Activated T-cell treated with anti-CD3 and anti-CD28 coated beads, Interleukin-2, amount 50 U/mL, for 72 hours (primary cell): ENCODE measurements at regions not wholly inside any gene's neighbourhood (a gene's known extent, or its start where the extent isn't known, plus 50 kb on each side); places are given as distances from the start of the nearest gene placed in this dataset.

Experiments
- ATAC-seq, 2 donors: fragments of 150-1000 bp; cut with Tn5 transposase; replicated peaks in 1 of 2; 2 replicates each; pipeline ENCODE4 v1.10.0; 2021; ENCODE audit warnings: moderate library complexity in 2 of 2, mild to moderate bottlenecking in 1 of 2
- DNase-seq, 2 donors: peaks; one replicate each; pipeline ENCODE4 v3.0.0; 2021 to 2022; ENCODE audit warnings: mixed read lengths in 1 of 2
- H3K27ac Mint-ChIP-seq: one replicate; pipeline ENCODE4 v1.8.0; 2022; ENCODE audit warnings: mild to moderate bottlenecking, moderate library complexity, mixed read lengths
- H3K27me3 Mint-ChIP-seq: one replicate; pipeline ENCODE4 v1.8.0; 2022; ENCODE audit warnings: low read depth, mixed read lengths
- H3K36me3 Mint-ChIP-seq, 2 donors: one replicate each; pipeline ENCODE4 v1.8.0; 2022; ENCODE audit warnings: mixed read lengths in 2 of 2, mild to moderate bottlenecking in 1 of 2; ENCODE audit not compliant: insufficient read depth in 2 of 2
- H3K4me1 Mint-ChIP-seq: one replicate; pipeline ENCODE4 v1.8.0; 2022; ENCODE audit warnings: low read depth, mixed read lengths
- H3K4me3 Mint-ChIP-seq, 2 donors: one replicate each; pipeline ENCODE4 v1.8.0; 2022; ENCODE audit warnings: mild to moderate bottlenecking in 2 of 2, mixed read lengths in 2 of 2, moderate library complexity in 2 of 2
- H3K9me3 Mint-ChIP-seq, 2 donors: one replicate each; pipeline ENCODE4 v1.8.0; 2022; ENCODE audit warnings: mixed read lengths in 2 of 2

DNA sequence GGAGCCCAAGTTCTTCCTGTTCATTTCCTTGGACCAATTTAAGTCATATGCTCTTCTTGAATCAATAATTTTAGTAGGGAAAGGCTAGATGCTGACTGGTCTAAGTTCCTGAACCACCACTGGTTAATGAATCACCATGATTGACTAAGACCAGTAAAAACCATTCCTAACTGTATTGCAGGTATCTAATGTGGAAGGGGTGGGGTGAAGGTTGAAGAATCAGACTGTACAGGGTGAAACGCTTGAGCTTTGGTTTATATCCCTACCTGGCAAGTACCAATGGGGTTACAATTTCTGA, 100.1 kb downstream of the DYRK2 start:
- Mint-ChIP-seq H3K27ac (no peak overlapping the region), H3K4me1 (no peaks in the 10 kb centered on the region), H3K36me3 (no peaks in the 10 kb centered on the region), H3K4me3 (no peak overlapping the region), H3K27me3 (no peaks in the 10 kb centered on the region), H3K9me3 (peaks cover 1 to 6% of the 10 kb centered on the region in 2 donors)
- ATAC-seq, result no peak
- DNase-seq, result no peak

GRCh38 chr12:67750513-67751183, 102.1 kb downstream of the DYRK2 start:
- H3K36me3 Mint-ChIP-seq, result no peaks in the 10 kb centered on the region
- DNase-seq (no peak), ATAC-seq (no peak)
- no peak overlapping the region for H3K27ac Mint-ChIP-seq
- H3K4me1 Mint-ChIP-seq, result peaks cover 9% of the 10 kb centered on the region
- H3K27me3 Mint-ChIP-seq, result no peaks in the 10 kb centered on the region
- peaks cover 1 to 6% of the 10 kb centered on the region in 2 donors for H3K9me3 Mint-ChIP-seq
- no peak overlapping the region for H3K4me3 Mint-ChIP-seq

DNA sequence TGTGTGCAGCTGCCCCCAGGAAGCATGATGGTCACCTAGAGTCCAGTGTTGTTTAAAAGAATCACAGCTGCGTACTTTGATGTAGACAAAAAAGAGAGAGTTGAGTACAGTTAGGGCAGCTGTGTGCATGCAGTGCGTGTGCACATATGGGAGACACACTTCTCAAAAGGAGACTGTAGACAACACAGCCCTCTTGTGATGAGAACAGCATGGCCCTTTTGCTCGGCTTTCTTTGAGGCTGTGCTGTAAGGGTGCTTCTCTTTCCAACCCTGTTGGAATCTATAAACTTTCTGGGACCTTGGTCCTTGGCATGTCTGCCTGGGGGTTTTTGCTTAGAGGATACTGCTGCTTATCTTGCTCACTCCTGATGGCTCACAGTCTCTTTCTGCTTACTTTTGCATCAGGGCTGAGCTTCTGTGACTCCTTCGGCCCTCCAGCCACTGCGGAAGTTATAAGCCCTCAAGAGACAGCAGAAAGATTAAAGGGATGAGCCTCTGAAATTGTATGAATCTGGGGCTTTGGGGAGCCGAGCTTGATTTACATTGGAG, 102.9 kb downstream of the DYRK2 start:
- ATAC-seq (no peak), DNase-seq (no peak)
- no peak overlapping the region for H3K27ac Mint-ChIP-seq
- no peaks in the 10 kb centered on the region for H3K27me3 Mint-ChIP-seq
- peaks cover 1 to 3% of the 10 kb centered on the region in 2 donors for H3K9me3 Mint-ChIP-seq
- H3K36me3 Mint-ChIP-seq, result no peaks in the 10 kb centered on the region
- peaks cover 17% of the 10 kb centered on the region for H3K4me1 Mint-ChIP-seq
- no peak overlapping the region for H3K4me3 Mint-ChIP-seq

- no peaks in the 10 kb centered on the region for H3K27me3 Mint-ChIP-seq
- DNase-seq (no peak), ATAC-seq (no peak)
- peaks cover 1 to 3% of the 10 kb centered on the region in 2 donors for H3K9me3 Mint-ChIP-seq
- H3K4me1 Mint-ChIP-seq, result peaks cover 19% of the 10 kb centered on the region
- H3K36me3 Mint-ChIP-seq, result peaks cover 0 to under 1% of the 10 kb centered on the region in 2 donors
- H3K4me3 Mint-ChIP-seq, result no peak overlapping the region
- no peak overlapping the region for H3K27ac Mint-ChIP-seq
These were observed 103.7 kb downstream of the DYRK2 start for GRCh38 chr12:67752226-67752732.

DNA sequence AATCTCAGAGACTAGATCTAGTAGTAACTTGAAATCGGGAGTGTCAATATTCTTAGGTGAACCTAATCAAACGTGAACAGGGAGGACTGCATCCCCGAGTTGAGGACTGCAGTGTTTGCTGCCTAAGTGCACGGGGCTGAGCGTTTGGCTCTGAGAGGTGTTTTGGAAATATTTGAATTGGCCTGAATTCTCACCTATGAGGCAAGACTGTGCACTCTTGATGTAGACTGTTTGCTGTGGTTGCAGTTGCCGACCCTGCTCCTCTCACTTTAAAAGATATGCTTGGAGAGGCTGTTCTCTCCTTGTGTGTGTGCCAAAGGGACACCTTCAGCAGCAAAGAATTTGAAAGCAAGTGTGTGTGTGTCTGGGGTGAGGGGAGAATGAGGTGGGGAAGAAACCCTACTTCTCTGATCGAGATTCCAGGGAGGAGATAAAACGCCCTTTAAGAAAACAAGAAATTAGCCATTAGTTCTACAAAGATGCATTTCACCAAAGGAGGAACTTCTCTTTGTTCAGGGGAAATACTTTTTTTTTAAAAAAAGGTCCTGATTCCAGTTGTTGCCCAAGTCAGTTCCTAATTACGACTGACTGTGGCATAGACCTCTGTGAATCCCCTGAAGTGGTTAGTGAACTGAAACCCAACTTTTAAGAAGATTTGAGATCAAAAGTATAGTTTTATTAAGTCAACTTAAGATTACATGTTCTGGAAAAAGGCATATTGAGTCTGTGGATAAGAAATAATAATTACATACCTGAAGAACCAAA, 106.6 kb downstream of the DYRK2 start:
- no peak overlapping the region for H3K27ac Mint-ChIP-seq
- H3K9me3 Mint-ChIP-seq, result no peaks in the 10 kb centered on the region
- H3K27me3 Mint-ChIP-seq, result no peaks in the 10 kb centered on the region
- H3K36me3 Mint-ChIP-seq, result peaks cover 0 to 4% of the 10 kb centered on the region in 2 donors
- no peak overlapping the region for H3K4me3 Mint-ChIP-seq
- no peak for DNase-seq
- H3K4me1 Mint-ChIP-seq, result peaks cover 38% of the 10 kb centered on the region
- no peak for ATAC-seq

- H3K36me3 Mint-ChIP-seq, result peaks cover 0 to 6% of the 10 kb centered on the region in 2 donors
- no peak overlapping the region for H3K4me3 Mint-ChIP-seq
- H3K27ac Mint-ChIP-seq, result no peak overlapping the region
- DNase-seq (no peak), ATAC-seq (no peak)
- peaks cover 2 to 3% of the 10 kb centered on the region in 2 donors for H3K9me3 Mint-ChIP-seq
- H3K4me1 Mint-ChIP-seq, result peaks cover 46% of the 10 kb centered on the region
- no peaks in the 10 kb centered on the region for H3K27me3 Mint-ChIP-seq
These were observed 109.1 kb downstream of the DYRK2 start for GRCh38 chr12:67757651-67758050.

- Mint-ChIP-seq H3K4me1 (peaks cover 46% of the 10 kb centered on the region), H3K27me3 (no peaks in the 10 kb centered on the region), H3K4me3 (no peak overlapping the region), H3K27ac (no peak overlapping the region), H3K9me3 (peaks cover 2 to 3% of the 10 kb centered on the region in 2 donors), H3K36me3 (peaks cover 0 to 6% of the 10 kb centered on the region in 2 donors)
- no peak for ATAC-seq
- no peak for DNase-seq
These were observed 109.6 kb downstream of the DYRK2 start for GRCh38 chr12:67758119-67758518.

GRCh38 chr12:67758521-67758920, 110.0 kb downstream of the DYRK2 start:
- no peak overlapping the region for H3K4me3 Mint-ChIP-seq
- H3K27me3 Mint-ChIP-seq, result no peaks in the 10 kb centered on the region
- peaks cover 46% of the 10 kb centered on the region for H3K4me1 Mint-ChIP-seq
- ATAC-seq, result no peak
- H3K27ac Mint-ChIP-seq, result no peak overlapping the region
- H3K36me3 Mint-ChIP-seq, result peaks cover 0 to 6% of the 10 kb centered on the region in 2 donors
- H3K9me3 Mint-ChIP-seq, result peaks cover 2 to 3% of the 10 kb centered on the region in 2 donors
- DNase-seq, result no peak

- ATAC-seq (peak; percentile 87 to 91), DNase-seq (peak; percentile 6 to 31)
- Mint-ChIP-seq H3K36me3 (peaks cover 0 to 6% of the 10 kb centered on the region in 2 donors), H3K4me1 (peaks cover 46% of the 10 kb centered on the region), H3K4me3 (peak overlapping the region; percentile 50 to 66), H3K27ac (no peak overlapping the region), H3K27me3 (no peaks in the 10 kb centered on the region), H3K9me3 (peaks cover 2 to 3% of the 10 kb centered on the region in 2 donors)
These were observed 111.3 kb downstream of the DYRK2 start for GRCh38 chr12:67759829-67760228.

DNA sequence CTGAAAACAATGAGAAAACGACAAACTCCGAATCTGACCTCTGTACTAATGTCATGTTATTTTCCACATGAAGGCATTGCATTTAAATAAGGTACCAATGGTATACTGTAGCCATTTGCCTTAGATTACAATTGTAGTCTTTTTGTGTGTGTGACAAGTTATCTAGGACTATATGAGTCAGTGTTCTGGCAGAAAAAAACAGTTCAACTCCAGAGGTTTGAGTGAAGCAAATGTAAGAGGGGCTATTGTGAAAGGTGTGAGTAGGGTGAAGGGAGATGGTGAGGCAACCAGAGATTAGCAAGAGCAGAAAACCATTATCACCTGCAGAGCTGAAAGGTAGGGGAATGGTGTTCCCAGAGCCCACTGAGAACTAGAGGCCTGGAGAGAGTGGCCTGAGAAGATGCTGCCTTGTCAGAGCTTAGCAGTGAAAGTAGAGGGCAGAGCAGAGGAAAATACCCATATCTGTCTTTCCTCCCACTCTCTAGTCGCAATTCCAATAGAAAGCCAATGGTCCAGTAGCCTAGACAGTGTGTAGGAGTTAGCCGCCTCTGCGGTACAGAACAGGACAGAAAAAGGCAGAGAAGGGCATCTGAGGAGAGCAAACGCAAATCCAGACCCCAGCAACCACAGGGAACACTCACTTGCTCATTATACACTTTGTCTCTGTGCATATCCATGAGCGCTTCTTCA, 112.2 kb downstream of the DYRK2 start:
- Mint-ChIP-seq H3K4me3 (no peak overlapping the region), H3K27me3 (no peaks in the 10 kb centered on the region)
- peak in 1 of 2 donors; percentile 31 for ATAC-seq

GRCh38 chr12:67761566-67761965, 113.0 kb downstream of the DYRK2 start:
- Mint-ChIP-seq H3K27ac (no peak overlapping the region), H3K36me3 (peaks cover 0 to 6% of the 10 kb centered on the region in 2 donors), H3K9me3 (peaks cover 2 to 3% of the 10 kb centered on the region in 2 donors), H3K27me3 (no peaks in the 10 kb centered on the region), H3K4me1 (peaks cover 28% of the 10 kb centered on the region), H3K4me3 (no peak overlapping the region)
- ATAC-seq, result no peak
- DNase-seq, result no peak

More for the DNA sequence above, 112.2 kb downstream of the DYRK2 start:
- Mint-ChIP-seq H3K9me3 (peaks cover 2 to 3% of the 10 kb centered on the region in 2 donors), H3K4me1 (peaks cover 37% of the 10 kb centered on the region), H3K27ac (no peak overlapping the region), H3K36me3 (peaks cover 0 to 6% of the 10 kb centered on the region in 2 donors)
- no peak for DNase-seq

DNA sequence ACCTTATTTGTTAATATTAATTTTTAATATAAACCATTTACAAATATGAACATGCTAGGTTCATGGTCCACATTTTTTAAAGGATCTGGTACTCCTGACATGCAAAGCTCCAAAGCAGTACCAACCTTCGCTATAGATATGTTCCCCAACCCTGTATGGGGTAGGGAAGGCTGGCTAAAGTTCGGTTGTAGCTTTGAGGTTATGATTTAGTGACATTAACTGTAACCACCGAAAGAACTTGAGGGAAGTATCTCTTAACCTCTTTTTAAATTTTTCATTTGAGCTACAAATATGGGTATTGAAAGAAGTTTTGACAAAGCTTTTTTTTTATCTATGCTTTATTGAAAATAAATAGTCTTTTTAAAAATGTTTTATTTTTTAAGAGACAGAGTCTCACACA, 115.5 kb downstream of the DYRK2 start:
- Mint-ChIP-seq H3K27ac (no peak overlapping the region), H3K36me3 (peaks cover 0 to 5% of the 10 kb centered on the region in 2 donors), H3K27me3 (no peaks in the 10 kb centered on the region), H3K9me3 (peaks cover 2 to 3% of the 10 kb centered on the region in 2 donors), H3K4me1 (peaks cover 19% of the 10 kb centered on the region), H3K4me3 (no peak overlapping the region)
- DNase-seq, result no peak
- no peak for ATAC-seq
